ENCODE measurements at regions not wholly inside any gene's neighbourhood (a gene's known extent, or its start where the extent isn't known, plus 50 kb on each side); places are given as distances from the start of the nearest gene placed in this dataset.

DNA sequence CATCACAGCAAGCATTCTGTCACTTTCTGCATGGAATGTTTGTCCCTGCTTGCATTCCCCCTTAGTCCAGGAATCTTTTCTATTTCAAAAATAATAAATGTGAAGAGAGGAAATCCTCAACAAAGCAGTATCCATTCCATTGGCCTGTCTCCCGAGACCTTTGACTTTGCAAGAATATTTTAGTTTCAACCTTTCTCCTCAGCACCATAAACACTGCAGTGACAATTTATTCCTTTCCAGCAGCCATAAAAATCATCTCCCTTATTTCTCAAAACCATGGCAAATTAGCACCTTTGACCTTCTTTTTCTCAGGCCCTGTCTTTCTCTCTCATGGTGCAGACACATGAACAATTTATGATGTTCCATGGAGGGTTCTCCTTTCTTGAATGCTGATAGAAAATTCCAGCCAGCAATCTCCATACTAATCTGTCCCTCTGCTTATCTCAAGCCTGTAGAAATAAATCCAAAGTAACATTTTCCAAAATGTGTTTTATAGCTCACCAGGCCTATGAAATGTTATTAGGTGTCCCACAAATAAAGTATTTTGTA is 352.1 kb upstream of the CCL2 start:
- intact Hi-C loops (cut with micrococcal nuclease) (no loop called here), dilution Hi-C loops (cut with MboI; ENCODE audit: extremely low pct_ligation_motif_present, low sequenced_read_pairs) (no loop called here)
- Histone ChIP-seq H3K79me2 (ENCODE audit: control insufficient read depth, insufficient read depth, low read length) (no peaks in the 10 kb centered on the region), H3K27me3 (ENCODE audit: control insufficient read depth in 2 of 2, insufficient read depth in 2 of 2, low read length in 2 of 2) (no peaks in the 10 kb centered on the region), H3K4me1 (ENCODE audit: control insufficient read depth, extremely low read depth, insufficient read depth, low read length) (no peaks in the 10 kb centered on the region), H3K9me3 (replicated peaks; ENCODE audit: control insufficient read depth, insufficient read depth, low read length) (no peaks in the 10 kb centered on the region), H3K36me3 (ENCODE audit: control insufficient read depth in 2 of 2, extremely low read depth in 1 of 2, insufficient read depth in 2 of 2, low read length in 2 of 2) (no peaks in the 10 kb centered on the region), H2AFZ (ENCODE audit: low read depth, low read length) (no peak overlapping the region), H3K9me1 (replicated peaks; ENCODE audit: control insufficient read depth, extremely low read depth, insufficient read depth, low read length) (no peaks in the 10 kb centered on the region), H3K27ac (ENCODE audit: insufficient read depth, low read depth, low read length) (no peak overlapping the region), H3K9ac (replicated peaks; ENCODE audit: extremely low read depth, insufficient read depth, low read length) (no peak overlapping the region), H3K4me2 (ENCODE audit: insufficient read depth, low read length) (no peak overlapping the region), H4K20me1 (replicated peaks; ENCODE audit: control insufficient read depth, extremely low read depth, insufficient read depth, low read length) (no peaks in the 10 kb centered on the region), H3K4me3 (replicated peaks in 1 of 3; ENCODE audit: insufficient read depth in 1 of 3, low read depth in 1 of 3, low read length in 3 of 3) (no peak overlapping the region)
- FAIRE-seq: no peak
- ChIA-PET CTCF (no interaction called here), POLR2A (no interaction called here)
- BruUV-seq (replicated peaks): no TSS peak
- TF ChIP-seq, protein P1, sequence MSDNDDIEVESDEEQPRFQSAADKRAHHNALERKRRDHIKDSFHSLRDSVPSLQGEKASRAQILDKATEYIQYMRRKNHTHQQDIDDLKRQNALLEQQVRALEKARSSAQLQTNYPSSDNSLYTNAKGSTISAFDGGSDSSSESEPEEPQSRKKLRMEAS (IDR thresholded peaks at IDR 0.05; ENCODE audit: insufficient read depth, insufficient read length): no peak
- TF ChIP-seq, protein P2, sequence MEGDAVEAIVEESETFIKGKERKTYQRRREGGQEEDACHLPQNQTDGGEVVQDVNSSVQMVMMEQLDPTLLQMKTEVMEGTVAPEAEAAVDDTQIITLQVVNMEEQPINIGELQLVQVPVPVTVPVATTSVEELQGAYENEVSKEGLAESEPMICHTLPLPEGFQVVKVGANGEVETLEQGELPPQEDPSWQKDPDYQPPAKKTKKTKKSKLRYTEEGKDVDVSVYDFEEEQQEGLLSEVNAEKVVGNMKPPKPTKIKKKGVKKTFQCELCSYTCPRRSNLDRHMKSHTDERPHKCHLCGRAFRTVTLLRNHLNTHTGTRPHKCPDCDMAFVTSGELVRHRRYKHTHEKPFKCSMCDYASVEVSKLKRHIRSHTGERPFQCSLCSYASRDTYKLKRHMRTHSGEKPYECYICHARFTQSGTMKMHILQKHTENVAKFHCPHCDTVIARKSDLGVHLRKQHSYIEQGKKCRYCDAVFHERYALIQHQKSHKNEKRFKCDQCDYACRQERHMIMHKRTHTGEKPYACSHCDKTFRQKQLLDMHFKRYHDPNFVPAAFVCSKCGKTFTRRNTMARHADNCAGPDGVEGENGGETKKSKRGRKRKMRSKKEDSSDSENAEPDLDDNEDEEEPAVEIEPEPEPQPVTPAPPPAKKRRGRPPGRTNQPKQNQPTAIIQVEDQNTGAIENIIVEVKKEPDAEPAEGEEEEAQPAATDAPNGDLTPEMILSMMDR (IDR thresholded peaks at IDR 0.05; ENCODE audit: extremely low read depth in 1 of 2, insufficient read depth in 1 of 2, low read depth in 1 of 2, low read length in 2 of 2): no peak
- TF ChIP-seq POLR2A (IDR thresholded peaks at IDR 0.05; ENCODE audit: low read depth, low read length) (no peak), EZH2 (IDR thresholded peaks at IDR 0.05; ENCODE audit: borderline replicate concordance, low read depth, low read length, severe bottlenecking) (no peak), JUN (IDR thresholded peaks at IDR 0.05; ENCODE audit: borderline replicate concordance, insufficient read depth, insufficient read length, low read depth) (no peak), MYC (IDR thresholded peaks at IDR 0.05; ENCODE audit: low read depth, low read length) (no peak), FOS (IDR thresholded peaks at IDR 0.05; ENCODE audit: borderline replicate concordance, insufficient read depth, low read length) (no peak), GATA2 (IDR thresholded peaks at IDR 0.05; ENCODE audit: insufficient read depth, insufficient read length, low read depth, low read length) (no peak), POLR2AphosphoS5 (IDR thresholded peaks at IDR 0.05; ENCODE audit: insufficient read depth, low read depth, low read length) (no peak)
- DNase-seq (ENCODE audit: low read depth, low spot score): no peak

Measured in endothelial cell of umbilical vein (primary cell).